Esophagus muscularis mucosa (tissue), 4 donors: ENCODE measurements at regions not wholly inside any gene's neighbourhood (a gene's known extent, or its start where the extent isn't known, plus 50 kb on each side); places are given as distances from the start of the nearest gene placed in this dataset.

Experiments
- CTCF ChIP-seq, 3 experiments: fragments of 200-600 bp in 2 of 3; fragments of 450-650 bp in 1 of 3; sonication (generic) in 2 of 3; IDR thresholded peaks; one replicate each; pipeline ENCODE4 v1.5.1; 2017 to 2019; ENCODE audit warnings: antibody characterized with exemption in 3 of 3, mild to moderate bottlenecking in 2 of 3, moderate library complexity in 1 of 3
- EP300 ChIP-seq: sonication (generic); formaldehyde crosslinking; IDR thresholded peaks from one replicate; pipeline ENCODE4 v1.6.1; 2017; ENCODE audit warnings: antibody characterized with exemption
- POLR2A ChIP-seq: fragments of 450-650 bp; IDR thresholded peaks from one replicate; pipeline ENCODE4 v1.6.1; 2017; ENCODE audit warnings: antibody characterized with exemption, moderate library complexity, mild to moderate bottlenecking, low read depth
- POLR2AphosphoS5 ChIP-seq, 2 donors: sonication (generic); formaldehyde crosslinking; IDR thresholded peaks; one replicate each; pipeline ENCODE4 v1.6.1; 2017; ENCODE audit warnings: antibody characterized with exemption in 2 of 2

DNA sequence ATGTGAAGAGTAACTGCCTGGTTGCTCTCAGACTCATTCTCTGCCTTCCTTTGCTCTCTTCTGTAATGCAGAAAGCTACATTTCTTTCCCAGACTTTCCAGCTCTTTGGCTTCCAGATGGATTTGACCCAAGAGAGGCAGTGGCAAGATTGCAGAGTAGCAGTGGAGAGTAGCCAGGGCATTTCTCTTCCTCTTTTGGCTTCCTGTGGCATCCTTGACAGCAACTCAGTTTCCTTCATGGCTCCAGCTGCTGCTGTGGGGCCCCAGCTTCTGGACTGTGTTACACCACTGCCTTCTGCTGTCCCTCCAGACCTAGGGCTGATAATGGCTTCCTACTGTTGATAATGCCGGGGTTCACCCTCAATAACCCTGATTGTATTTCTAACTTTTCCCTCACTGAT, 469.4 kb upstream of the SPRED2 start:
- TF ChIP-seq CTCF (IDR thresholded peaks at IDR 0.05) (no peak), POLR2AphosphoS5 (IDR thresholded peaks at IDR 0.05) (no peak), POLR2A (no peak), EP300 (no peak)
